ENCODE measurements at regions not wholly inside any gene's neighbourhood (a gene's known extent, or its start where the extent isn't known, plus 50 kb on each side); places are given as distances from the start of the nearest gene placed in this dataset.

DNA sequence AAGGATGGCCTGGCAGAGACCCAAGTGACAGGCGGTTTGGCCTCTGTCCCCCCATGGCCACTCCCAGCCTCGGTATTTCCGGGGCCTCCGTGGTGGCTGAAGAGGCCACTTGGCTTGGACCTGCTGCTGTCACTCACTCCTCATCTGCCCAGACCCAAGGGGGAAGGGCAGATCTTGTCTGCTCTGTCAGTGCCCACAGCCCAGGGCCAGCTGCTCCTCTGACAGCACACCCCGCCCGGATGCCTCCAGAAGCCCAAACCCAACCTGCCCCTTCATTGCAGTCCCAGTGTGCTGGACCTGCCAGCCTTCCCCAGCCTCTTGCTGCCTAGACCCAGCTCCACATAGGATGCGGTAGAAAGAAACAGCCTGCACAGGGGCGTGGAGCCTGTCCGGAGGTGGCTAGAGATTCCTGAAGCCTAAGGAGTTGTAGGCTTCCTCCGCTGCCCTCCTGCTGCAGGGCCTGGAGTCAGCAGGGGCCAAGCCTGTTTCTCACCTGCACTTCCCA lies 52.0 kb downstream of the MAGEF1 start:
- no peak for DNase-seq (ENCODE audit: low spot score)

- DNase-seq (ENCODE audit: low spot score) = no peak
Observed at GRCh38 chr3:184658223-184658928, 53.5 kb downstream of the MAGEF1 start.

DNA sequence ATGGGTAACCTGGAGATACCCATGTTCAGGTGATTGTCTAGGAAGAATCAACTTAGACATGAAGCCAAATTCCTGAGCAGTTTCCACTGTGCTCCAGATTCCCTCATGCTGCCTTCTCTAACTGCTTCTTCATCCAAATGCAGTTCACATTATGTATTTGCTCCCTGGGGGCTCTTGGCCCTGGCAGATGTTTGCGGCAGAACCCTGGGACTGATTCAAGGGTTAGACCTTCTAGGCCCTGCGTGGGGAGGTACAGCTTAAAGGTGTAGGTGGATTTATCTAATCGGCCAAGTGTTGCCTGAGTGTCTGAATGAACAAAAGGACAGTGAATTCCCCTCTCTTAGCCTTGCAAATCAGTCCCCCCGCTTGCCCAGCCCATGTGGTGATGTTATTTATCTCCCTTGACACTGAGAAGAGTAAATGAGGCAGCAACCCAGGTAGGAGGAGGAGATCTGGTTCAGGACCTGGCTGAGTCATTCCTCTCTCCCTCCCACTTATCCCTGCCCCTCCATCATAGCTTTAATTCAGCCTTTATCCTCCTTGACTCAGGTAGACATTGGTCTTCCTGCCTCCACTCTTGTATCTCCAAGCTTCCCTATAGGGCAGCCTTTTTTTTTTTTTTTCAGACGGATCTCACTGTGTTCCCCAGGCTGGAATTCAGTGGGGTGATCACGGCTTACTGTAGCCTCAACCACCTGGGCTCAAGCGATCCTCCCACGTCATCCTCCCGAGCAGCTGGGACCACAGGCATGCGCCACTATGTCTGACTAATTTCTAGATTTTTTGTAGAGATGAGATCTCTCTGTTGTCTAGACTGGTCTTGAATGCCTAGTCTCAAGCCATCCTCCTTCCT lies 54.8 kb downstream of the MAGEF1 start:
- DNase-seq (ENCODE audit: low spot score) = no peak

DNA sequence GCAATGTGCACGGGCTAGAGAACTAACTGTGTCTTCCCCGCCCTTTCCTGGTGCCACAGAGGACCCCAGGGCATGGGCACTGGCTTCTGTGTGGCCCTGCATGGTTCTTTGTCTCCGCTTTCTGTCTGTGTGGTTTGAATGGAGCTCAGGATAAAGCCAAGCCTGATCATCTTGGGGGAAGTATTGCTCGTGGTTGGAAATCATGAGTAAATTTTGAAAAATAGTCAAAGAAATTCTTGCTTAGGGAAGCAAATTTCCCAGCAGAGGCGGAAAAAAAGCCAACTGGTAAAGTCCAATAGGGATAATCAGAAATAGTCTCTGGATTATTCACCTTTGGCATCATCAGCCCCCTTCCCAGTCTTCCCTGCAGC lies 55.4 kb downstream of the MAGEF1 start:
- DNase-seq (ENCODE audit: low spot score) = no peak

GRCh38 chr3:184655597-184655996 lies 56.3 kb downstream of the MAGEF1 start:
- DNase-seq (ENCODE audit: low spot score) = no peak

GRCh38 chr3:184654375-184654774 lies 57.5 kb downstream of the MAGEF1 start:
- no peak for DNase-seq (ENCODE audit: low spot score)

GRCh38 chr3:184652465-184652864 lies 59.4 kb downstream of the MAGEF1 start:
- no peak for DNase-seq (ENCODE audit: low spot score)

DNA sequence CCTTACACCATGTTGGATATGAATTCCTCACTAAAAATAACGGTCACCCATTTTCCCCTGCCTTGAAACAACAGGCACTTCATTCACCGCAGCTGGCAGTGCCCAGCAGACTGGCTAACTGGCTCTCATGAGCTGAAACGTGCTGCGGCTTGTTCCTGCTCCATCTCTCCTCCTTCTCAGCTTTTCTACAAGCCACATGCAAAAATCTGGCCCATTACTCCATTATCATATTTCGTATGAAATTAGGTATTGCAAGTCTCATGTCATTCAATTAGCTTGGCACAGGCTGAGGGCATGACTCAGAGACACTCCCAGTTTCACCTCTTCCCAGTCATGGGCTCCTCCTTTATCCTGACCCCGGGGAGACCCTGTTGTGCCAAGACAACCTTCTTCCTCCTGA lies 60.0 kb downstream of the MAGEF1 start:
- DNase-seq (ENCODE audit: low spot score) = no peak

DNA sequence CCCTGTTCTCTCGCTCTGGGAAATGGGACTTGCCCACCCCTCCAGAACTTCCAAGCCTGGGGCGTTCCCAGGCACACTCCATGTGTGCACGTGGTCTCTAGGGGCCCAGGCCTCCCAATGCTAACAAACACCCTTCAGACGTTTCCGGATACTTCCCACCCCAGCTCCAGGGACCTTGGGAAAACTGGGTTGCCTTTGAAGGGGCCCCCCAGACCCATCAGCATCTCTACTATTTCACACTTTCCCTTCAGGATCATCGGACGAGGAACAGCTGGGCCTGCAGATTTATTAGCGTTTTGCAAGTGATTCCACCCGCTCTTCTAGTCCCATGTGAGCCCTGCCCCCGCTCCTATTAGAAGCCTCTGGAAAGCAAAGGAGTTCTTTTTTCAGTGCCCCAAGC lies 63.2 kb downstream of the MAGEF1 start:
- no peak for DNase-seq (ENCODE audit: low spot score)

DNA sequence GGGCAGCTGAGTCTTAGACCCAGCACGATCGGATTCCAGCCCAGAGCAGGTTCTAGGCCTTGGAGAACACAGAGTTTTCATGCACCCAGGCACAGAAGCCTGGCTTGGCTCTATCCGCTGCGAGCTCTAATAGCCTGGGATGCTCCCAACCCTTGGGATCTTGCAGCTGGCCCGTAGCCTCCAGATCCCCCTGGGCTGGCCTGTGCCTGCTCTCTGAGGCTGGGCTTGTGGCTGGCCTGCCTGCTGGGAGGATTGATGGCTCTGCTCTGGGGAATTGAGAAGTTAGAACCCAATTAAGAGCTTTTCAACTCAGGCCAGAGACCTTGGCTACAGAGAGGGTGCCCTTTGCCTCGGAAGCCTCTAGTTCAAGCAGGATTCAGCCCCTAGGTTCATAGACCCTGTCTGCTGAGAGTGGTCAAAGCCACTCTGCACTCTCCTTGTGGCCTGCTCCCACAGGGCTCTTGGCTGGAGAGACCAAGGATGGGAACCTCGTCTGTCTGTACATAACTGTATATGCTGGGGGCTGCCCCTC lies 64.4 kb downstream of the MAGEF1 start:
- DNase-seq (ENCODE audit: low spot score) = no peak

DNA sequence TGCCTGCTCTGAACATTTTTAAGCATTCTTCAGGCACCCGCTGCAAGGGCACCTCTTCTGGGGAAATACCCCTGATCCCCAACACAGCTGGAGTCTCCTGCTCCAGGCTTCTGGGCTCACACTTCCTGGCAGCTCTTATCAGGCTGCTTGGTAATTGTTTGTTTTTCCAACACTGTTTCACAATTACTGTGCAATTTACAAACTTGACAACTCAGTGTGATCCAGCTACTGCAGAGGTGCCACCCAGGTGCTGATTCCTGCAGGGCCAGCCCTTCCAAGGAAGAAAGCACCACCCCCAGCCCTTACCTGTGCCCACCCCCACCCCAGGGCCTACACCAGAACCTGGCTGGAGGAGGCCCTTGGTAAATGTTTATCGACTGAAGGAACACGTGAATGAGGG lies 66.5 kb downstream of the MAGEF1 start:
- no peak for DNase-seq (ENCODE audit: low spot score)

GRCh38 chr3:184643442-184643841 lies 68.4 kb downstream of the MAGEF1 start:
- DNase-seq (ENCODE audit: low spot score) = no peak

DNA sequence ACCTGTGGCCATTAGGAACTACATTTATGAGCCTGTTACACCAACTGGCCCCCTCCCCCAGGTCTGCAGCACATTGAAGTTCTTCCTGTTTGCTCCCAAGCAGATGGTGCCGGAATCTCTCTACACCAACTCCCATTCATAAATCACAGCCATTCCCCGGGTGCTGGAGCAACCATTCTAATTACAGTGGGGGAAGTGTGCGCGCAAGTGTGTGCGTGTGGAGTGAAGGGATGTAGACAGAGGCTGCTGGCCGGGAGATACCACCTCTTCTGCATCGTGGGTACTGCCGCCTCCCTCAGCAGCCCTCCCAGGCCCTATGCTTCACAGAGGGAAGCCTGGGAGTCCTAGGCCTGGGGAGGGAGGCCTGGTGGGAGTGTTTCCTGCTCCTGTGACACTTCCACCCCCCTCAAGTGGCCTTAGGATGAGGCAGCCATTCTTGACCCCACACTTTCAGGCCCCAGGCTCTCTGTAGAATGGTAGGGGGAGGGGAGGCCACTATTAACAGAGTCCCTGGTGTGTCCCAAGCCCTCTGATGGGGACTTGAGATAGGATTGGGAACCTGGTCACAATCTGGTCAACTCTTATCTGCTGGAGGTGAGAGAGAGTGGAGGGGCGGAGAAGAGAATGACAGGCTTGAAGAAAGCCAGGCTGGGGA lies 69.1 kb downstream of the MAGEF1 start:
- no peak for DNase-seq (ENCODE audit: low spot score)

GRCh38 chr3:184641430-184641829 lies 70.4 kb downstream of the MAGEF1 start:
- no peak for DNase-seq (ENCODE audit: low spot score)

DNA sequence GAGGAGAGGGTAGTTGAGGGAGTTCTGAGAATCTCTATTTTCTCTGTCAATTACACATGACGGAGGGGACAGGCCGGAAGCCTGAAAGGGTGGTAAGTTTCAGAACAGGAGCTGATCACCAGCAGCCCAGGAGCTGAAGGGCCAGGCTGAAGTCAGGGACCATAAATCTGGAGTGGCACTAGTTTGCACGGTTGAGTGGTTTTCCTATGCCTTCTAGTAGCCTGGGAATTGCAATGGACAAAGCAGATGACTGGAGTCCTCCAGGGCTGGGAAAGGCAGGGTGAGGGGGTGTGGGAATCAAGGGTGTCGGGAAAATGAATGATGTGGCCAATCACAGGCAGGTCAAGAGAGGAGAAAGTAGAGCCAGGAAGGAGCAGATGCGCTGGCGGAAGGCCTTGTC lies 72.5 kb downstream of the MAGEF1 start:
- DNase-seq (ENCODE audit: low spot score) = no peak

- DNase-seq (ENCODE audit: low spot score) = peak; percentile 10
Observed at GRCh38 chr3:184637705-184638104, 74.2 kb downstream of the MAGEF1 start.

DNA sequence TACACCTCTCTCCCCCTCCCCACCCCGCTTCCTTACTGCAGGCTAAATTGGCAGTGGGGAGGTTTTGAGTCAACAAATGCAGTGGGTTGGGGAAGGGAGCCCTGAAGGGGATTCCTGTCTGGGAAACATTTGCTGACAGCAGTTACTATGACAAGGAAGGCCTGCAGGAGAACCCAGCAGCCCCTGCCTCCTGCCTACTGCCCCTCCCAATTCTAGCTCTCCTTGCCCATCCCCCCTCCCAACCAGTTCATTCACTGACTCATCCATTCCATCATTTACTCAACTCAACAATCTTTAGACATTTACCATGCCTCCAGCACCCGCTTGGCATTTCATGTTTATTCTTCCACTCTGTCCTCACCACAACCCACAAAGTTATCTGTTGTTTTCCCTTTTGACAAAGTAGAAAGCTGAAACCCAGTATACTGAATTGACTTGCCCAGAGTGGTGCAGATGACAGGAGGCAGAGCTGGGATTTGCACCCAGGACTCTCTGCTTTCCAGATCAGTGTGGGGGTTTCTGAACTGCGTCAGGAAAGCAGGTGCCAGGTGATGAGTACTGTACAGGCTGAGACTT lies 75.0 kb downstream of the MAGEF1 start:
- no peak for DNase-seq (ENCODE audit: low spot score)

- DNase-seq (ENCODE audit: low spot score) = no peak
Observed at GRCh38 chr3:184635774-184636173, 74.2 kb downstream of the EPHB3 start.

GRCh38 chr3:184635126-184635525 lies 73.5 kb downstream of the EPHB3 start:
- no peak for DNase-seq (ENCODE audit: low spot score)

DNA sequence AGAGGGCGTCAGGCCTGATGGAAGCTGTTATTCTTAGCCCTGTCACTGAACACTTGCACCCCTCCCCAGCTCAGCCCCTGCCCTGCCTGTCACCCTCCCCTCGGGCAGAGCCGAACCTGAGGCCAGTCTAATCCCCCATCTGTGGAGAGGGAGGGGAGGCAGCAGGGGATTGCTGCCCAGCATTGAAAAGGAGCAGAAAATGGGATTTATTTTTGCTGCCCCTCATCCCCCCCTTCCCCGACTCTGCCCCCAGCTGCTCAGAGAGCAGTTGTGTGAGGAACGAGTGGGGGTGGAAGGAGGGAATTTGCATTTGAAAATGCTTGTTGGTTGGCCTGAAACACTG lies 71.6 kb downstream of the EPHB3 start:
- DNase-seq (ENCODE audit: low spot score) = no peak

GRCh38 chr3:184632551-184633236 lies 71.1 kb downstream of the EPHB3 start:
- DNase-seq (ENCODE audit: low spot score) = no peak
